ENCODE measurements at regions not wholly inside any gene's neighbourhood (a gene's known extent, or its start where the extent isn't known, plus 50 kb on each side); places are given as distances from the start of the nearest gene placed in this dataset.
"Not testable (repeated sequence)": the region's sequence is repeated elsewhere in the genome, so short reads cannot be mapped to it uniquely, and the experiment has no call there.

DNA sequence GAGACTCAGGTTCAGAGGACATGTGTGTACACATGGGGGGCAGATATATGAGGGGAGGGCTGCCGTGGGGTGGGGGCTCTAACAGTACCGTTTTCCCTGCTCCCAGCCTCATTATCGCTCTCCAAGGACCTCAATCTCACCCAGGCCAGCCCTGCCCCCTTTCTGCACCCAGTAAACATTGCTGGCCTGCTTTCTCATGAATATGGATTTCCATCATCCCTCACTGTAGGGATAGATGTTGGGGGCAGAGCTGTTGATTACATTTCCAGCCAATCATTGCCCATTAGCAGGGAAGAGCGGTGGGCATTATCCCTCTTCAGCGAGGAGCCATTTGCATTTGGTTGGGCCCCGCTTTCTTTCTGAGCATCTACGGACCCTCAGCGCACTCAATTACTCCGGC, 273.8 kb downstream of the RPS6KC1 start:
- no peak for DNase-seq (ENCODE audit: low read depth in 2 of 2)

DNA sequence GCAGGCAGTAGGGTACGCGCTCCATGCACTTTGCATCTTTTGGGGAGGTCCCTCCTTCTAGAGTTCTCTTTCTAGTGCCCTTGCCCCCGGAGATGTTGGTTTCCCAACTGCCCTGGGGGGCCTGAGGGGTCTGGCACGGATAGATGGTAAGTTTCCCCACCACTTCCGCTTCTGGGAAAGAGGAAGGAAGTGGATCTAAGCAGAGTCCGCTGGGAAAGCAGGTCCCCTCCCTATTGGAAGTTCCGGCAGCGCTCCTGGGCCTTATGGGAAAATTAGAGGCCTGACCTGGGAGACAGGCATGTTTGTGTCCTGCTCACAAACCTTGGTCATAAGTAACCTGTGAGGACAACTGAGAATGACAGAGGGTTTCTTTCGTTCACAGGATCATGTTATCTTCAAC, 274.4 kb downstream of the RPS6KC1 start:
- no peak for DNase-seq (ENCODE audit: low read depth in 2 of 2)

GRCh38 chr1:213326281-213327016, 275.4 kb downstream of the RPS6KC1 start:
- DNase-seq (ENCODE audit: low read depth in 2 of 2) = no peak

DNA sequence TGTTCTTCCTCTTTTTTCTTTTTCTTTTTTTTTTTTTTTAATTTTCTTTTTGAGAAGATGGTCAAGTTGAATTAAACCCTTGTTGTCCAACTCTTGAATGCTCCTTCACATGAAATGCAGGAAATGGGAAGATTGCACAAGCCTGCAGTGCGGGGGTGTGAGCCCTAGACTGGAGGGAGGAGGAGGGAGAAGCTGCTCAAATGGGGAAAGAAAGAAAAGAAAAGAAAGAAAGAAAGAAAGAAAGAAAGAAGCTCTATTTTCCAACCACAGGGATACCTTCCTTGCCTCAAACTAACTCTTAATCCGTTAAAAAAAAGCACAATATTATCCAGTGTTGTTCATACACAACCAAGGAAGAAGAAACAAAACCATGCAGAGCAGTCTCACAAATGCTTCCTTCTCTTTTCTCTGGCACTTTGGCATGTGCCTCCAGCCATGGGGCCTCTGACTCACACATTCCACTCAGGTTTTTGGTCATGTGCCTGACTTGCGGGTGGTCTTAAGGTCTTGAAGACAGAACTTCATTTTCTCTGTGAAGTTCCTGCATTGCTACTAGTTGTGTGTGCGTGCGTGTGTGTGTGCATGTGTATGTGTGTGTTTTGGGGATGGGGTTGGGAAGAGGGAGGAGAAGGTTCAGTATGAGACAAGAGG, 276.1 kb downstream of the RPS6KC1 start:
- no peak for DNase-seq (ENCODE audit: low read depth in 2 of 2)

GRCh38 chr1:213329406-213330008, 278.5 kb downstream of the RPS6KC1 start:
- no peak for DNase-seq (ENCODE audit: low read depth in 2 of 2)

- no peak for DNase-seq (ENCODE audit: low read depth in 2 of 2)
Observed at GRCh38 chr1:213330281-213330680, 279.2 kb downstream of the RPS6KC1 start.

DNA sequence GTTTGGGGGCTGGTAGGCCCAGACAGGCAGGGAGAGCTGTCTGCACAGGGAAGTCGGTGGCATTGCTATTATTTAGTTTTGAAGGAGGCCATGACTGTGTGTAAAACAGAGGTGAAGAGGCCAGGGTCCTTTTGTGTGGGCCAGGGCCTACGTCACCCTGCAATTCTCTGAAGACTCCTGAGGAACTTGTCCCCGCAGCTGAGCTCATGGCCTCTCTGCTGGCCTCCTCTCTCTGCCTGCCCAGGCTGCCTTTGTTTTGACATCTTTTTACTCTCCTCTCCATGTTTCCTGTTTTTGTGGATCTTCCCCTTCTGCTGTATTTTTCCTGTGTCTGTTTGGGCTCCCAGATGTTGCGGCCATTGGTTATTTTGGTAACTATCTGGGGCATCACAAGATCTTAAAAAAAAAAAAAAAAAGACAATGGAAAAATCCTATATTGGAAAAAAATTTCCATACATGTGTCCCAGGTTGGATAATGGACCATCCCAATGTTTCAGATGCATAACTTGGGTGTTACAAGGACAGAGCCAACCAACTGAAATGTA, 280.7 kb downstream of the RPS6KC1 start:
- peak in 1 of 2 donors; percentile 78 for DNase-seq (ENCODE audit: low read depth in 2 of 2)

DNA sequence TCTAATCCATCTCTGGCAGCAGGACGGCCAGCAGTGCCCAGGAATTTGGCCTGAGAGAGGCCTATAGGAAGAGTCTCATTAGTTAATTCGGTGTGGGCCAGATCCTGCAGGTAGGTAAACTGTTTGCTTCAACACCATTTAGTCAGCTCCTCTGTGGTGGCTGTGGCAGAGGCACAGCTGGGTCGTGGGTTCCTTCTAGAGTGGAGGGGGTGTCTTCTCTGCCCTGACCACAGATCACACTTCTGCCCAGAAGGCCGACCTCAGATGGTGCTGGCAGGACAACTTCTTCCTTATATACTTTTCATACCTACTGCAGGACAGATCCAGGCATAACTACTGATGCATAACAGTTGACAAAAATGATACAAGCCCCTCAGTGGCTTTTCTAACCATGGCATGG, 281.4 kb downstream of the RPS6KC1 start:
- DNase-seq (ENCODE audit: low read depth in 2 of 2) = no peak

DNA sequence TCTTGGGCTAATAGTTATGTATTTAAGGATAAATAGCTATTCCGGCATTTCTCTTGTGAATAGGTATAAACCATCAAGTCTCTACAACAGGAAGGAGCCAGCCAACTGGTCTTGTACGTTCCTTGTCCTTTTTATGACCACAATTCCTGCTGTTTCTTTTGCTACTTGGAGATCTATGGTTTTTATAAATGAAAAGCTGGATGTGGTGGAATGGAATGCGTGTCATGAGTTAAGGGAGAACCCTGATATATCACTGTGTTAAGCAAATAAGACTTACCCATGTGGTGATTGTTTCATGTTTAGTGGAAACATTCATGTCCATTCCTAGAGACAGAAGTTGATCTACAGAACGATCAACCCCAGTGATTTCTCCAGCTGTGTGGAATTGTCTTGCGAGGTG, 282.1 kb downstream of the RPS6KC1 start:
- no peak for DNase-seq (ENCODE audit: low read depth in 2 of 2)

GRCh38 chr1:213335084-213335483, 284.0 kb downstream of the RPS6KC1 start:
- DNase-seq (ENCODE audit: low read depth in 2 of 2) = no peak

- no peak for DNase-seq (ENCODE audit: low read depth in 2 of 2)
Observed at GRCh38 chr1:213337025-213337678, 286.1 kb downstream of the RPS6KC1 start.

DNA sequence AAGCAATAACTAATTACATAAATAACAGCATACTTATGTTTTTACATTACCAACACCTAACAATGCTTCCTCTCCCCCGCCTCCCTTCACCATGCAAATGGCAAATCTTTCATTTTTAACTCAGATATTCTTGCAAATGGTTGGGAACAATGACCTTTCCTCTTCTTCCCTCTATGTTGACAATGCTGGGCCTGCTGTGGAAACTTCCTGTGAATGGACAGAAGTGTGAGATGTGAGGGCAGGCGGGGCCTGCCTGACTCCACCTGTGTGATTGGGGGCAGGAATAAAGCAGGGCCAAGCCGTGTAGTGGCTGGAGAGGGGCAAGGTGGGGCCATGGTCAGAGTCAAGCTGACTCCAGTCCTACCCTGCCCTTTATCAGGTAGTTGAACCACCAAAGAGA, 289.6 kb downstream of the RPS6KC1 start:
- peak in 1 of 2 donors; percentile 29 for DNase-seq (ENCODE audit: low read depth in 2 of 2)

DNA sequence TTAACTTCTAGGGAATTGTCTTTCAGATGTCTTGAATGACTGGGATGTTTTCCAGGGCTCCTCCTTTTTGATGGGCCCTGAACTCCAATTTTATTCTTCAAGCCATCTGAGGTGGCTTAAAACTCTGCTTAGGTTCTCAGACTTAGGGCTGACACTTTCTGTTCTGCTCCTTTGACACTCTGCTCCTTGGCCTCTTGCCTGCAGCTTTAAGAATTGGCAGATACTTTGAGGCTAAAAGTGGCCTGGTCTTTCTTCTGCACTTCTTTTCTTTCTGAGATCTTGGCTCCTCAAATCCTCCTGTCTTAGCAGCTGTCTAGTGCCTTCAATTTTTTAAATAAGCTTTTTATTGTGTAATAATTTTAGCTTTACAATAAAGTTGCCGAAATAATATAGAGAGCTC, 294.6 kb downstream of the RPS6KC1 start:
- no peak for DNase-seq (ENCODE audit: low read depth in 2 of 2)

GRCh38 chr1:213357403-213357802, 306.4 kb downstream of the RPS6KC1 start:
- DNase-seq (ENCODE audit: low read depth in 2 of 2) = no peak

GRCh38 chr1:213358368-213358767, 307.3 kb downstream of the RPS6KC1 start:
- not testable (repeated sequence) for DNase-seq (ENCODE audit: low read depth in 2 of 2)

- no peak for DNase-seq (ENCODE audit: low read depth in 2 of 2)
Observed at GRCh38 chr1:213362598-213362997, 311.6 kb downstream of the RPS6KC1 start.

- no peak for DNase-seq (ENCODE audit: low read depth in 2 of 2)
Observed at GRCh38 chr1:213366141-213366831, 315.2 kb downstream of the RPS6KC1 start.

GRCh38 chr1:213369465-213369864, 318.4 kb downstream of the RPS6KC1 start:
- DNase-seq (ENCODE audit: low read depth in 2 of 2) = no peak

DNA sequence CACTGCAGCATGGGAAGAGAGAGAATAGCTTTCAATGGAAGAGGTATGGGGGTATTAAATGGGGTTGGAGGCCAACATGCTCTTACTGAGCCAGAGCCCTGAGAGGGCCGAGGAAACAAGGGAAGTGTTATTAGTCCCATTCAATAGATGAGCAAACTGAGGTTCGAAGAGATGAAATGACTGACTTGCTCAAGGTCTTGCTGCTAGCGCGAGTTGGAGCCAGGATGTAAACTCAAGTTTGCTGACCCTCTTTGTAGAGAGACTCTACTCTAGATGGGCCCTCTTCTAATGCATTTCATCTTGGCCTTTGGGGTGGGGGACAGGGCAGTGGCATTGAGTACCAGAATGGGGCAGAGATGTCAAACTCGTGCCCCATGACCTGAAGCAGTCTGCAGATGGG, 319.5 kb downstream of the RPS6KC1 start:
- DNase-seq (ENCODE audit: low read depth in 2 of 2) = no peak

DNA sequence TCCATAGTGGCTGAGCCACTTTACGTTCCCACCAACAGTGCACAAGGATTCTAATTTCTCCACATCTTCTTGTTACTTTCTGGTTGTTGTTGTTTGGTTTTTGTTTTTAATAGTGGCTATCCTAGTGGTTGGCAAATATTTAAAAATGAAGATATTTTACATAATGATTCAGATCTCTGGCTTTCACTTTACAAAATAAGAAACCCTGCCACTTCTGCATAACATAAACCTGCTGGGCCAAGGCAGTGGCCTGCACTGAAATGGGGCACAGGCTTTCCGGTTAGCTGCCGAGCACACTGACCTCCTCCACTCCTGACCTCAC, 320.4 kb downstream of the RPS6KC1 start:
- no peak for DNase-seq (ENCODE audit: low read depth in 2 of 2)

DNA sequence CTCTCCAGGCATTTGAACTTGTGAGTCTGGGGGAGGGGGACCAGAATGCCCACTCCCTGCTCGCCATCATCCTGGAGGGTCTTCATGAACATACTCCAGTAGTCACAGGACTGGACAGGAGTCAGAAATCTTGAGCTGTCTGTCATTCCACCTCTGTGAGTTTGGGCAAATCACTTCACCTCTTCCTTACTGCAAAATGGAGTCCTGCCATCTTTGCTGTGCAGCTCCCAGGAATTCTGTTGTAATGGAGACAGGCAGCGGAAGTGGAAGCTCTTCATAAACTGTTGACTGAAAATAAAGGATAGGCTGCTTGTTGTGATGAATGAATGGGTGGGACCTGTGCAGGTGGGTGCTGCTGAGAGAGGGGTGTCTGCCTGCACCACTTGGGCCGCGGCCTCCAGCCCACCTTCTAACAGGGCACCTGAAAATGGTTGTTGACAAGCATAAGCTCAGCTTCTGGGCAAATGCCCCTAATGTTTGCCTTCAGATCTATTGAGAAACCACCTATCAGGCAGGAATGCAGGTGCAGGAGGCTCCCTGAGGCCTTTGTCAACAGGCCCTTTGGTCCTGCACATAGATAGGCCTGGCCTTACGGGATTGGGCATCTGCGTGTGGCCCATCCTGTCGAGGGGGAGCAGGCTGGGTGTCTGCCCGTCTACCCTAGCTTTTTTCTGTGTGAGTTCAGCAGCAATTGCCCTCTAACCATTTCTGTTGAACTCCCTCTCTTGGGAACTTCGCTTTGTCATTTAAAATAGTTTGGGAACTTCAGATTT, 321.0 kb downstream of the RPS6KC1 start:
- no peak for DNase-seq (ENCODE audit: low read depth in 2 of 2)
